Central memory CD8-positive, alpha-beta T cell (primary cell): ENCODE measurements at regions not wholly inside any gene's neighbourhood (a gene's known extent, or its start where the extent isn't known, plus 50 kb on each side); places are given as distances from the start of the nearest gene placed in this dataset.
"Not testable (repeated sequence)": the region's sequence is repeated elsewhere in the genome, so short reads cannot be mapped to it uniquely, and the experiment has no call there.

ENCODE experiments used
- ATAC-seq: fragments of 150-1000 bp; cut with Tn5 transposase; replicated peaks from 2 replicates; pipeline ENCODE4 v1.10.0; 2022; ENCODE audit warnings: mild to moderate bottlenecking, moderate FRiP score, moderate number of reproducible peaks; ENCODE audit not compliant: poor library complexity, severe bottlenecking; ENCODE audit errors: extremely low read depth
- DNase-seq, 2 donors: peaks; one replicate each; pipeline ENCODE4 v3.0.0; 2021; ENCODE audit warnings: low spot score in 2 of 2
- H3K27ac Mint-ChIP-seq: one replicate; pipeline ENCODE4 v1.8.0; 2022; ENCODE audit warnings: low read depth, mild to moderate bottlenecking, moderate library complexity, mixed read lengths
- H3K27me3 Mint-ChIP-seq: one replicate; pipeline ENCODE4 v1.8.0; 2022; ENCODE audit warnings: mixed read lengths
- H3K36me3 Mint-ChIP-seq: one replicate; pipeline ENCODE4 v1.8.0; 2022; ENCODE audit warnings: mild to moderate bottlenecking, moderate library complexity, mixed read lengths; ENCODE audit not compliant: insufficient read depth
- H3K4me1 Mint-ChIP-seq: one replicate; pipeline ENCODE4 v1.8.0; 2022; ENCODE audit warnings: mixed read lengths
- H3K4me3 Mint-ChIP-seq: one replicate; pipeline ENCODE4 v1.8.0; 2022; ENCODE audit warnings: mild to moderate bottlenecking, moderate library complexity, mixed read lengths
- H3K9me3 Mint-ChIP-seq: one replicate; pipeline ENCODE4 v1.8.0; 2022; ENCODE audit warnings: mixed read lengths

- H3K4me1 Mint-ChIP-seq = no peaks in the 10 kb centered on the region
- H3K4me3 Mint-ChIP-seq = no peak overlapping the region
- ATAC-seq (no peak), DNase-seq (no peak)
- no peaks in the 10 kb centered on the region for H3K9me3 Mint-ChIP-seq
- no peak overlapping the region for H3K27ac Mint-ChIP-seq
- no peaks in the 10 kb centered on the region for H3K36me3 Mint-ChIP-seq
- H3K27me3 Mint-ChIP-seq = peaks cover 30% of the 10 kb centered on the region
These were observed 169.8 kb downstream of the POTEB3 start for GRCh38 chr15:21270474-21270873.

GRCh38 chr15:21269673-21270072, 170.6 kb downstream of the POTEB3 start:
- peaks cover 30% of the 10 kb centered on the region for H3K27me3 Mint-ChIP-seq
- H3K4me3 Mint-ChIP-seq, DNase-seq, H3K9me3 Mint-ChIP-seq, ATAC-seq, H3K36me3 Mint-ChIP-seq, H3K27ac Mint-ChIP-seq, H3K4me1 Mint-ChIP-seq: not testable (repeated sequence)

- no peak overlapping the region for H3K27ac Mint-ChIP-seq
- no peaks in the 10 kb centered on the region for H3K36me3 Mint-ChIP-seq
These were observed 171.2 kb downstream of the POTEB3 start for GRCh38 chr15:21269121-21269520.

GRCh38 chr15:21268436-21268940, 171.8 kb downstream of the POTEB3 start:
- ATAC-seq = no peak
- H3K4me3 Mint-ChIP-seq = no peak overlapping the region
- H3K4me1 Mint-ChIP-seq = no peaks in the 10 kb centered on the region
- H3K27me3 Mint-ChIP-seq = peaks cover 30% of the 10 kb centered on the region
- no peaks in the 10 kb centered on the region for H3K9me3 Mint-ChIP-seq
- DNase-seq = no peak
- H3K27ac Mint-ChIP-seq = no peak overlapping the region
- no peaks in the 10 kb centered on the region for H3K36me3 Mint-ChIP-seq

More at GRCh38 chr15:21269121-21269520, 171.2 kb downstream of the POTEB3 start:
- Mint-ChIP-seq H3K9me3 (no peaks in the 10 kb centered on the region), H3K4me3 (no peak overlapping the region), H3K27me3 (peaks cover 30% of the 10 kb centered on the region), H3K4me1 (no peaks in the 10 kb centered on the region)
- no peak for ATAC-seq
- no peak for DNase-seq

GRCh38 chr15:21267671-21268395, 172.5 kb downstream of the POTEB3 start:
- no peak for ATAC-seq
- Mint-ChIP-seq H3K36me3 (no peaks in the 10 kb centered on the region), H3K27me3 (peaks cover 32% of the 10 kb centered on the region), H3K4me3 (no peak overlapping the region), H3K27ac (no peak overlapping the region), H3K9me3 (no peaks in the 10 kb centered on the region), H3K4me1 (no peaks in the 10 kb centered on the region)
- no peak for DNase-seq

- DNase-seq (no peak), ATAC-seq (no peak)
- H3K36me3 Mint-ChIP-seq = no peaks in the 10 kb centered on the region
- H3K9me3 Mint-ChIP-seq = no peaks in the 10 kb centered on the region
- peaks cover 34% of the 10 kb centered on the region for H3K27me3 Mint-ChIP-seq
- no peak overlapping the region for H3K27ac Mint-ChIP-seq
- no peak overlapping the region for H3K4me3 Mint-ChIP-seq
- no peaks in the 10 kb centered on the region for H3K4me1 Mint-ChIP-seq
These were observed 173.1 kb downstream of the POTEB3 start for GRCh38 chr15:21267226-21267625.

GRCh38 chr15:21265628-21266027, 174.7 kb downstream of the POTEB3 start:
- not testable (repeated sequence) for H3K36me3 Mint-ChIP-seq, DNase-seq, H3K4me3 Mint-ChIP-seq, H3K27ac Mint-ChIP-seq, H3K4me1 Mint-ChIP-seq, H3K9me3 Mint-ChIP-seq, ATAC-seq
- peaks cover 38% of the 10 kb centered on the region for H3K27me3 Mint-ChIP-seq

GRCh38 chr15:21262851-21263425, 177.4 kb downstream of the POTEB3 start:
- DNase-seq = no peak
- Mint-ChIP-seq H3K27me3 (peaks cover 37% of the 10 kb centered on the region), H3K27ac (no peak overlapping the region), H3K4me3 (no peak overlapping the region), H3K36me3 (no peaks in the 10 kb centered on the region), H3K9me3 (no peaks in the 10 kb centered on the region), H3K4me1 (no peaks in the 10 kb centered on the region)
- ATAC-seq = no peak

GRCh38 chr15:21261965-21262850, 178.1 kb downstream of the POTEB3 start:
- ATAC-seq (no peak), DNase-seq (no peak)
- Mint-ChIP-seq H3K27me3 (peaks cover 33% of the 10 kb centered on the region), H3K4me1 (no peaks in the 10 kb centered on the region), H3K4me3 (no peak overlapping the region), H3K9me3 (no peaks in the 10 kb centered on the region), H3K27ac (no peak overlapping the region), H3K36me3 (no peaks in the 10 kb centered on the region)

GRCh38 chr15:21261396-21261964, 178.8 kb downstream of the POTEB3 start:
- Mint-ChIP-seq H3K9me3 (no peaks in the 10 kb centered on the region), H3K4me1 (no peaks in the 10 kb centered on the region), H3K4me3 (no peak overlapping the region), H3K36me3 (no peaks in the 10 kb centered on the region), H3K27me3 (peaks cover 33% of the 10 kb centered on the region), H3K27ac (no peak overlapping the region)
- ATAC-seq (no peak), DNase-seq (no peak)

GRCh38 chr15:21260966-21261395, 179.3 kb downstream of the POTEB3 start:
- DNase-seq (no peak), ATAC-seq (no peak)
- Mint-ChIP-seq H3K27me3 (peaks cover 33% of the 10 kb centered on the region), H3K36me3 (no peaks in the 10 kb centered on the region), H3K27ac (no peak overlapping the region), H3K4me3 (no peak overlapping the region), H3K9me3 (no peaks in the 10 kb centered on the region), H3K4me1 (no peaks in the 10 kb centered on the region)

GRCh38 chr15:21258635-21259034, 181.7 kb downstream of the POTEB3 start:
- peaks cover 33% of the 10 kb centered on the region for H3K27me3 Mint-ChIP-seq

More at GRCh38 chr15:21258635-21259034, 181.7 kb downstream of the POTEB3 start:
- H3K9me3 Mint-ChIP-seq, H3K4me3 Mint-ChIP-seq, ATAC-seq, H3K27ac Mint-ChIP-seq, H3K4me1 Mint-ChIP-seq, DNase-seq, H3K36me3 Mint-ChIP-seq: not testable (repeated sequence)
